Fibroblast of pulmonary artery (primary cell): ENCODE measurements at regions not wholly inside any gene's neighbourhood (a gene's known extent, or its start where the extent isn't known, plus 50 kb on each side); places are given as distances from the start of the nearest gene placed in this dataset.
"Not testable (repeated sequence)": the region's sequence is repeated elsewhere in the genome, so short reads cannot be mapped to it uniquely, and the experiment has no call there.

Experiments
- DNase-seq: peaks from one replicate; pipeline ENCODE4 v3.0.0-alpha.2; 2010; ENCODE audit warnings: low read depth
- H3K4me3 ChIP-seq: replicated peaks from 2 replicates; pipeline ENCODE4 v1.5.1; 2011; ENCODE audit warnings: low read depth, mild to moderate bottlenecking, control low read depth, low read length, moderate library complexity
- TF ChIP-seq, protein P1 (sequence below): IDR thresholded peaks from 2 replicates; pipeline ENCODE4 v1.5.1; 2011; ENCODE audit warnings: mild to moderate bottlenecking, control low read depth, low read length, inconsistent platforms; ENCODE audit errors: missing control alignments

GRCh38 chrX:47302396-47302795 is 68.0 kb upstream of the ZNF157 start:
- no peak for DNase-seq
- H3K4me3 ChIP-seq, result no peak overlapping the region
- TF ChIP-seq, protein P1, sequence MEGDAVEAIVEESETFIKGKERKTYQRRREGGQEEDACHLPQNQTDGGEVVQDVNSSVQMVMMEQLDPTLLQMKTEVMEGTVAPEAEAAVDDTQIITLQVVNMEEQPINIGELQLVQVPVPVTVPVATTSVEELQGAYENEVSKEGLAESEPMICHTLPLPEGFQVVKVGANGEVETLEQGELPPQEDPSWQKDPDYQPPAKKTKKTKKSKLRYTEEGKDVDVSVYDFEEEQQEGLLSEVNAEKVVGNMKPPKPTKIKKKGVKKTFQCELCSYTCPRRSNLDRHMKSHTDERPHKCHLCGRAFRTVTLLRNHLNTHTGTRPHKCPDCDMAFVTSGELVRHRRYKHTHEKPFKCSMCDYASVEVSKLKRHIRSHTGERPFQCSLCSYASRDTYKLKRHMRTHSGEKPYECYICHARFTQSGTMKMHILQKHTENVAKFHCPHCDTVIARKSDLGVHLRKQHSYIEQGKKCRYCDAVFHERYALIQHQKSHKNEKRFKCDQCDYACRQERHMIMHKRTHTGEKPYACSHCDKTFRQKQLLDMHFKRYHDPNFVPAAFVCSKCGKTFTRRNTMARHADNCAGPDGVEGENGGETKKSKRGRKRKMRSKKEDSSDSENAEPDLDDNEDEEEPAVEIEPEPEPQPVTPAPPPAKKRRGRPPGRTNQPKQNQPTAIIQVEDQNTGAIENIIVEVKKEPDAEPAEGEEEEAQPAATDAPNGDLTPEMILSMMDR, result no peak

DNA sequence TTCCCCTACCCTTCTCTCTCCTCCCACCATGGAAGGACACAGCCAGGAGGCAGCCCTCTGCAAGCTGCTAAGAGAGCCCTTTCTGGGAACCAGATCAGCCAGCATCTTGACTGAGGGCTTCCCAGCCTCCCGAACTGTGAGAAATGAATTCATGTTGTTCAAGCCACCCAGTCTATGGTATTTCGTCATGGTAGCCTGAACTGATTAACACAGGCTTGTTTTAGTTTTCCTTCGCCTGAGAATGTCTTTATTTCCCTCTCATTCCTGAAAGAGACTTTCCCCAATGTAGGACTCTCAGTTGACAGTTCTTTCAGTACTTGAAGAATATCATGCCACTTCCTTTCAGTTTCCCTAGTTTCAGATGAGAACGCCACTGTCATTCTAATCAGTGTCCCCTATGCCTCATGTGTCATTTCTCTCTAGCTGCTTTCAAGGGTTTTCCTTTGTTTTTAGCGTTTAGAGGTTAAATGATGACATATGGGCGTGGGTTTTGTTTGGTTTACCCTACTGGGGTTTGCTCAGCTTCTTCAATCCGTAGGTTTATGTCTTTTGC is 63.8 kb upstream of the ZNF157 start:
- DNase-seq, H3K4me3 ChIP-seq: not testable (repeated sequence)

DNA sequence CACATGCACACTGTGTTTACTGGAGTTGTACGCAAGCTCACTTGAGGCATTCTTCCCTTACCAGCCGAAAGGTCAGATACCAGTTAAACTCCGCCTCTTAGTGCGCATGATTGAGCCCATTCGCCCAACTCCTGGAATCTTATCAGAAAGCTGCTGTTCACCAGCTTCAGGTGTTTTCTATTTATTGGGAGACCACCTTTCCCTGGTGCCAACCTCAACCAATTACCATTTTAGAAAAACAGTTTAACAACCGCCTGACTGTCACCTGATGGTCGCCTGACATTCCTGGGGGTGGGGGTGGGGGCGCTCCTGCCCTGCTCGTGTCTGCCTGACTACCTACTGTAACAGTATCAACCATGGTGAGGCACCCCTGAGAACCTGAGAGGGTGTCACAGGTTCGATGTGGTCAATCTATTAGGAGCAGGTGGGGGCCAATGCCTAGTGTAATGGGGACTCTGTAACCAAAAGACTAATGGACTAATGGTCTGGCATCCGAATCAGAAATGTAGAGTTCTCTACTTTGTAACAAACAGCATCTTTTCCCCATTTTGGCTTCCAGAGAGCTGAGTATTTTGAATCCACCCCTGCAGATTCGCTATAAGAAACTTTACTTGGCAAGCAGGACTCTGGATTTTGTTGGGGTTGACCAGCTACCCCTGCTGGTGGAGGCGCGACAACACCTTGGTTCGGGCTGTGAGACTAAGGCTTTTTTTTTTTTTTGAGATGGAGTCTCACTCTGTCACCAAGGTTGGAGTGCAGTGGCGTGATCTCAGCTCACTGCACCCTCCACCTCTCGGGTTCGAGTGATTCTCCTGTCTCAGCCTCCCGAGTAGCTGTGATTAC is 58.2 kb upstream of the ZNF157 start:
- H3K4me3 ChIP-seq, result no peak overlapping the region
- peak; percentile 79 for DNase-seq

DNA sequence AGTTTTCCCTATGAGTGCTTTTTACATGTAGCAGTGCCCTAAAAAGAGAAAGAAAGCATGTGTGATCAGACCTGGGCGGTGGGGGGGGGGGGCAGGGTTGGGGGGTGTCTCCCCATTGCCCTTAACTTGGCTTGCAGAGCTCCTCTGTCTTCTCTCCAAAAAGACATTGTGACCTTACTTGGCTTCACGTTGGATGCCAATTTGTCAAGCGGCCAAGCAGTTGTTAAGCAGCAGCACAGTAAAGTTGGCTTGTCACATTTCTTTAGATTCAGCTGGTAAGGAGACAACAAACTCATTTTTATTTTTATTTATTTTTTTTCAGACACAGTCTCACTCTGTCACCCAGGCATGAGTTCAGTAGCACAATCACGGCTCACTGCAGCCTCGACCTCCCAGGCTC is 57.3 kb upstream of the ZNF157 start:
- DNase-seq, result no peak
- H3K4me3 ChIP-seq, result no peak overlapping the region

More for the DNA sequence above, 58.2 kb upstream of the ZNF157 start:
- TF ChIP-seq, protein P1, result peak; percentile 64

GRCh38 chrX:47316276-47317025 is 53.9 kb upstream of the ZNF157 start:
- TF ChIP-seq, protein P1, result no peak
- peak overlapping the region; percentile 19 for H3K4me3 ChIP-seq
- DNase-seq, result peak; percentile 6

More for the DNA sequence above, 57.3 kb upstream of the ZNF157 start:
- TF ChIP-seq, protein P1, result no peak
